GM21717 (cell line): ENCODE measurements at regions not wholly inside any gene's neighbourhood (a gene's known extent, or its start where the extent isn't known, plus 50 kb on each side); places are given as distances from the start of the nearest gene placed in this dataset.
"Not testable (repeated sequence)": the region's sequence is repeated elsewhere in the genome, so short reads cannot be mapped to it uniquely, and the experiment has no call there.

Source experiments
- ATAC-seq: cut with Tn5 transposase; IDR thresholded peaks from one replicate; pipeline ENCODE4 v1.9.1; 2021; ENCODE audit warnings: mild to moderate bottlenecking, moderate library complexity; ENCODE audit not compliant: unreplicated experiment

DNA sequence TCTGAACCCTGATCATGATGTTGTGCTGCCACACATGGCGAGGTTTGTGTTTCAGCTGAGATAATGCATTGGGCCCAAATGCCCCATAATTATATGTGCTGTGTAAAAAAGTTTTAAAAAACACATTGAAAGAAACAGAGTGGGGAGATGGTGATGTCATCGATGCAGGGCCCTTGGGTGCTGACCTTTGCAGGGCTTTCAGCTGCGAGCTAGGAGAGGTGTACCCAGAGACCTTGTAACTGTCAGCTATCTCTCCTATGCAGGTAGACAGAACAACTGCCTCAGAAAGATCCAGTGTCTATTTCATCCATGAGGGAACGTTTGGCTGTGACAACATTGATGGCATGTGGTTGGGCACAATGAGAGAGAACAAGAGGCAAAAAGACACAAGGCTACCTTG, 286.9 kb upstream of the CELF4 start:
- no peak for ATAC-seq

DNA sequence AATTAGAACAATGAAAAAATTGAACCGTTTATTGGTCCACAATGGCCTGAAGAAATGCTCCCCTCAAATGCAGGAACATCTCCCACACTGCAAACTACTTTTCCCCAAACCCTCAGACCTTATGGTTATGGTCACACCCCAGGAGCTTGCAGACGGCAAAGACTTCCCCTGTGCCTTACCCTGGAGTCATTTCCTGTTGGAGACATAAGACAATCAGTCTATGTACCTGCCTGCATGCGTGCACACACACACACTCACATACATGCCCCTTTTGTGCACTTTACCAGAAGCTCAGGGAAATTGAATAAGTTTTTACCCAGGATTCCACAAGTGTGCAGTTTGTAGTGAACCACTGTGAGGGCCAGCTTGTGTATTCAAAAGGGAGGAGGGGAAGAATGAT, 281.9 kb upstream of the CELF4 start:
- no peak for ATAC-seq

DNA sequence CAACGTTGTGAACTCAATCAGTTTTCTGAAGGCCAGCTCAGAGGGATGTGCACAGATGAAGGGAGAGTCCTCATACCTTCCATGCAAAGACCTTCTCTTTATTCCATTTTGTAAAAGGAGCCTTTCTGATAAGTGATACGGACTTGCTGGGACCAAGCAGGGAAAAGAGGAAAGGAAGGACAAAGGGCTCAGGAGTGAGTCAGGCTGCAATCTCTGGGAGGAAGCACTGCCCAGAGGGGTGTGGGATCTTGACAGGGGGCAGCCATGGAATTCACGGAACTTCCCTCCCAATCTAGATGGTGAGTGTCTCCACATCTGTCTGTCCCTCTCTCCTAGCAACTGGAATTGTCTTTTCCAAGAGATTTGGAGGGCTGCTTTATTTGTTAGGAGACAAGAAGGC, 281.4 kb upstream of the CELF4 start:
- no peak for ATAC-seq

DNA sequence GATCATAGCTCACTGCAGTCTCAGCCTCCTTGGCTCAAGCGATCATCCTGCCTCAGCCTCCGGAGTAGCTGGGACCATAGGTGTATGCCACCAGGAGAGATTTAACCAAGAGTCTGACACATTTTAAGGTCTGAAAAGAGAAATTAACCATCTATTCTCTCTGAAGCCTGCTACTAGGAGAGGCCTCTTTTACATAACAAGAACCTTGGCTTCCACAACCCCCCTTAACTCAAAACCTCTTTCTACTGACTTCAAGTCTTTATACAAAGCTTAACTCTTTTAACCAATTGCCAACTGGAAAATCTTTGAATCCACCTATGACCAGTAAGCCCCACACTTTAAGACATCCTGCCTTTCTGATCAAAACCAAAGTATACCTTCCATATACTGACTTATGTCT, 279.9 kb upstream of the CELF4 start:
- ATAC-seq, result no peak

DNA sequence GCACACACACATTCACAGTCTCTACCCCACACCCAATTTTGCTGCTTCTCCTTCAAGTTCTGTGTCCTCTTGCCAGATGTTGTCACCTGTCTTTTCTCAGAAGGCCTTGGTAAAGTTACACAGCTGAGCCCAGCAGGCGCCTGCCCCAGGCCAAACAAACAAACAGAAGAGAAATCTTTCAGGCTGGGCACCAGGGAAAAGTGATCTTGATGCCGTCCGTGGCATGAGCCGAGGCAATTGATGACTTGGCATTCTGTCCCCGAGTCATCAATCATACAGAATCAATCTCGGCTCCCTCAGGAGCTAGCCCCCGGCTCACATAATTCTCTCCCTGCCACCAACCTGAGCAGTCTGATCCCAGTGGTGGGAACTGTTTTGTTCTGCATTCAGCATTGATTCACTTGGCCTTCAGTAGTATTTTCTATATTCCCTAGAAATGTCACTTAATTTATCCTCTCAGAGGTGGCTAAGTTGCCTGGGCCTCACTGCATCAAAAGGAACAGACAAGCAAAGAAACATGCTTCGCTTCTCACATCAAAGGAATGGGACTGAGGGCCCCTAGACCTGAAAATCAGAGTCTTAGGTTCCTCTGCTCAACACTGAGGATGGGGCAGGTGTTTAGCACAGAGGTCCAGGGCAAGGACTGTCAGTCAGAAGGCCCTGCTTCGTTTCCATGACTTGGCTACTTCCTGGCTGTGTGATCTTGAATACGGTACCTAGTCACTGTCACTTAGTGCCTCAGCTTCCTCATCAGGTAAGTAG, 278.8 kb upstream of the CELF4 start:
- ATAC-seq, result no peak

DNA sequence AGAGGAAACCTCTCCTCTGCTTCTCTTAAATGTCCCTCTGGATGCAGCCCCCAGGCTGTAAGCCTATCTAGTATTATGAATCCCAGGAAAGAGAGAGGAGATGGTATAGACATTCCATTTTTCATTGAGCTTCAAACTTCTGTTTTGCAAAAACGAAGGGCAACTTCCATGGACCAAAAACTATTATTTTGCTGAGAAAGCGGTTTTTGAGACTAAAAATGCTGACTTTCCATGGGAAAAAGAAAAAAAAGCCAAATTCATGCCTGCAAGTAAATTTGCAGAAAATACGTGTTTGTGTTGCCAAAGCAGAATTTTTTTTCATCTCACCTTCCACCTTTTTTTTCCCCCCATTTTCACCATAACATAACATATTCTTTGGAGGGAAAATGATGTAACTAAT, 272.5 kb upstream of the CELF4 start:
- ATAC-seq, result no peak

DNA sequence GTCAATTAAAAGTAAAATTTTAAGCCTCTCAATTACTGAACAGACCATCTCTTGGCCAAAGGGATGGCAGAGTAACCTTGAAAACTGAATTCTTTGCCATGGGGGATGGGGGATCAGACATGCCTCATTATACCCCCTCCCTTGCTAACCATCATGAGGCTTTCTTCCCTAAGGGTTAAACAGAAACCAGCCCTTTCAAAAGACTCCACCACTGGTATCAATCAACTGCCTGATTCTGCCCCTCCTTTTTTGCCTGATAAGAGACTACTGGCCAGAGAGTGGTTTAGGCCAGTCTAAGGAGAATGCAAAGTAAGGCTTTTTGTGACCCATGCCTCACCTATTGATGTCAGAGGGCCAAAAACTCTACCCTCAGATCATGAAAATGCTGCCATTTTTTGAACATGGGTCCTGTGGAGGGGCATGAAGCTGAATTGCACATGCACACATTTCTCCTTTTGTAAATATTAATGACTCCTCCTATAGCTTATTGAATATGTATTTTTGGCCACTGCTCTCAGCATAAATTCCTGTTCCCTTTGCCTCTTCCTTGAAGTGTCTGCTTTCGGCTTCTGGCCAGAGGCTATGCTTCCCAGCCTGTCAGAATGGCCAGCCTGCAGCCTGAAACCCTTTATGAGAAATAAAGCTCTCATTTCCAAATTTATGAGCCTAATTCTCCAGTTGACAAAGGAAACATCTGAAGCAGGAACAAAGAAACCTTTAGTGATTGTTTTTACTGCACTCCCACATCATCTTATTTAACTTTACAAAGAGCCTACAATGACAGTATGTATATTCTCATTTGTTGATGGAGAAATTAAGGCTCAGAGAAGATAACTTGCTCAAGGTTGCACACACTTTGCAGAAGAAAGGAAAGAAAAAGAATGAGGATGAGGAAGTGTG, 270.7 kb upstream of the CELF4 start:
- ATAC-seq, result no peak

DNA sequence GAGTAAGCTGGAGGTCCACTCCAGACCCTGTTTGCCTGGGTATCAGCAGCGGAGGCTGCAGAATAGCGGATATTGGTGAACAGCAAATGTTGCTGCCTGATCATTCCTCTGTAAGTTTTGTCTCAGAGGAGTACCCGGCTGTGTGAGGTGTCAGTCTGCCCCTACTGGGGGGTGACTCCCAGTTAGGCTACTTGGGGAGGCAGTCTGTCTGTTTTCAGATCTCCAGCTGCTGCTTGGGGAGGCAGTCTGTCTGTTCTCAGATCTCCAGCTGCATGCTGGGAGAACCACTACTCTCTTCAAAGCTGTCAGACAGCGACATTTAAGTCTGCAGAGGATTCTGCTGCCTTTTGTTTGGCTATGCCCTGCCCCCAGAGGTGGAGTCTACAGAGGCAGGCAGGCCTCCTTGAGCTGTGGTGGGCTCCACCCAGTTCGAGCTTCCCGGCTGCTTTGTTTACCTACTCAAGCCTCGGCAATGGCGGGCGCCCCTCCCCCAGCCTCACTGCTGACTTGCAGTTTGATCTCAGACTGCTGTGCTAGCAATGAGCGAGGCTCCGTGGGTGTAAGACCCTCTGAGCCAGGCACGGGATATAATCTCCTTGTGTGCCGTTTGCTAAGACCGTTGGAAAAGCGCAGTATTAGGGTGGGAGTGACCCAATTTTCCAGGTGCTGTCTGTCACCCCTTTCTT, 266.6 kb upstream of the CELF4 start:
- ATAC-seq, result not testable (repeated sequence)

DNA sequence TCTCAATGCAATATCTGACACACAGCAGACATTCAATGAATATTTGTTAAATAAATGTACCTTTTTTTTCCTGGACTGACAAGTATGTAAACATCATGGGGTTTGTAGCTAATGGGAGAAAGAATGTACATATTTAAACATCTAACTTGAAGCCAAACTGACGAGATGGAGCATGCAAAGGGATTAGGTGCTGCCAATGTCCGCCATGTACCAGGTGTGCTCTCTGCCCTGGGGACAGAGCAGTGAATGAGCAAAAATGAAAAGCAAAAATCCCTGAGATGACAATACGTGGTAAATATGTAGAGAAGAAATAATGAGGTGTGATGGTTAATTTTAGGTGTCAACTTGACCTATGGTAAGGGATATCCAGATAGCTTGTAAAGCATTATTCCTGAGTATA, 247.4 kb upstream of the CELF4 start:
- ATAC-seq, result no peak

DNA sequence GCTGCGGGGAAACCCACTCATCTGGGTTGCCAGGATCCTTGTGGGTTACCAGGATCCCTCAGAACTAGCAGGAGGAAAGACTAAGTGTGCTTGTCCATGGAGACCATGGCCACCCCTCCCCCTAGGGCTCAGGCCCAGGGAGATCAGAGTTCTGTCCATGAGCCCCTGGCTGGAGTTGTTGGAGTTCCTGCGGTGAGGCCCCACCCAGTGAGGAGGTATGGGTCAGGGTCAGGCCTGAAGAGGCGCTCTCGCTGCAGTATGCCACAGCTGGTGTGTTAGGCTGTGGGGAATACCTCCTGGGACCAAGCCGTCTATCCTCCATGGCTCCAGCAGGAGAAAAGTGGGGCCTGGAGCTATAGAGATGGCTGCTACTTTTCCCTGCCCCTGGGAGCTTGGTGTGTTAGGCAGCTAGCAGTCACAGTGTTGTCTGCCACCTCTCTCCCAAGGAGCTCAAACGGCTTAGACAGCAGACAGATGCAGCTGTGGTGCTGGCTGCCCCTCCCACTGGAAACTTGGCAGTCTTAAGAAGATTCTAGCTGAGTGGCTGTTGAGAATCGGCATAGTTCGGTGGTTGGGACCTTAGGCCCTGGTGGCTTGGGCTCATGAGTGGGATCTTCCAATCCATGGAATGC, 240.3 kb upstream of the CELF4 start:
- no peak for ATAC-seq

DNA sequence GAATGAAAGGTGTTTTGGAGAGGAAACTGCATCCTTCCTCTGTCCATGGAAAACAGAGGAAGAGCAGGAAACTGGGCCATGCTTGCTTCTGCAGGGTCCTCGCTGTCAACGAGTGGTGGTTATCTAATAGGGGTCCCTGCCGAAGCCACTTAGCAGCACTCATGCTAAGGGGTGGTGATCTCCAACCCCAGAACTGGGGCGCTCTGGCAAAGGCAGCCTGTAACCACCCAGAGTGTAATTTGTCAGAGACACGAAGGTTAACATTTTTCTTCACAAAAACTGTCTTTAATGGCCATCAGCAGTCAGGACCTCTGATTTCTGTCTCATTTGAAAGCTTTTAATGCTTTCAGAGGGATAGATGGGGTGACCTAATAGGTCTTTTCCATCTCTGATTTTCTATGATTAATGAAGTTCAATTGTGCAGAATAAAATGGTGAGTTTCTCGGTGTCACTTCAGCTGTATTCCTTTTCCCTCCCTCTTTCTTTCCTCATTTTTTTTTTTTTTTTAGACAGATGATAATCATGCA, 231.3 kb upstream of the CELF4 start:
- ATAC-seq, result no peak

DNA sequence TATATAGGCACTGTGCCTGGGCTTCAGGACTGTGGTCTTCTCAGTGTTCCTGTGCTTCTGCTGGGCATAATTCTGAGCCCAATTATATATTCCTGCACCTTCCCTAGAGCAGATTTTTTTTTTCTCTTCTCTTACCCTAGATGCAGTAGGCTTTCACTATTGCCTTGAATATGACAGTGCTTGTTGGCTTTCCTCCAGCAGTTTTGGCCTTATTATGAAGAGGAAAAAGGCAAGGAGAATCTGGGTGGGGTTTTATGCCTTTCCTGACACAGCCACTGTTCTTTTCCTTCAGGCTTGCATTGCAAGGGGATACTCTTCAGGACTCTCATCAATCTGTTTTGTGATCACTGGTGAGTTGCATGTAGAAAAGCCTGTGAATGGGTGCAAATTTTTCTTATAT, 221.9 kb upstream of the CELF4 start:
- no peak for ATAC-seq

DNA sequence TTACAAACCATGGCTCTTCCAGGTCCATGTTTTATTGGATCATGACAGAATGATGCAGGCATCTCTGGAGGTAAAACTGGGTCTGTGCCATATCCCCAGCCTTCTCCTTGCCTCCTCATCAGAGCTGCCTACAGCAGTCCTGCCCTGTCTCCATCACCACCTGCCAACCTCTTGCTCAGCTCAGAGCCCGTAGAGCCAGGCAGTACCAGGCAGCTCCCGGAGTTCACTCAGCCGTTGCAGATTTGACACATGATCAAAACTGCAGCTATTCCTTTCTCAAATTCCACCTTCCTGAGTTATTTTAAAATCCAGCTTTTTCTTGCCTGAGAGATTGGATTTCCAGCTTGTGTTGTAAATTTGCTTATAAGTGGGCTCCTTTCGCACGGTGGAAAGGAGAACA, 218.2 kb upstream of the CELF4 start:
- no peak for ATAC-seq

DNA sequence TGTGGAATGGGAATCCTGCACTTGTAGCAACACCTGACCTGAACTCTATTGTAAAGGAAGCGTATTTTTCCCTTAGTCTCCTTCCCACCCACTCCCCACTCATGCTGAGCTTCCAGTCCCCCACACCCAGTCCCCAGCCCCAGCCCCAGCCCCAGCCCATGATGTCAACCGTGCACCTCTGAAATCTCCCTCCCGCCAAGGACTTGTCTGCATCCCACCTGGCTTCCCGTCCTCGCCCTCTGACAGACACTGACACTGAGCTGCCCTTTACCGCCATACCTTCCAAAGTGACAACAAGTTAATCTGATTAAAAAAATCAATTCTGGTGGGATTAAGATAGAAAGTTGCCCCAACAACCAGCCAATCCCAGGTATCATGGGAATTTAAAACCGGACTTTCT, 213.6 kb upstream of the CELF4 start:
- ATAC-seq, result no peak

DNA sequence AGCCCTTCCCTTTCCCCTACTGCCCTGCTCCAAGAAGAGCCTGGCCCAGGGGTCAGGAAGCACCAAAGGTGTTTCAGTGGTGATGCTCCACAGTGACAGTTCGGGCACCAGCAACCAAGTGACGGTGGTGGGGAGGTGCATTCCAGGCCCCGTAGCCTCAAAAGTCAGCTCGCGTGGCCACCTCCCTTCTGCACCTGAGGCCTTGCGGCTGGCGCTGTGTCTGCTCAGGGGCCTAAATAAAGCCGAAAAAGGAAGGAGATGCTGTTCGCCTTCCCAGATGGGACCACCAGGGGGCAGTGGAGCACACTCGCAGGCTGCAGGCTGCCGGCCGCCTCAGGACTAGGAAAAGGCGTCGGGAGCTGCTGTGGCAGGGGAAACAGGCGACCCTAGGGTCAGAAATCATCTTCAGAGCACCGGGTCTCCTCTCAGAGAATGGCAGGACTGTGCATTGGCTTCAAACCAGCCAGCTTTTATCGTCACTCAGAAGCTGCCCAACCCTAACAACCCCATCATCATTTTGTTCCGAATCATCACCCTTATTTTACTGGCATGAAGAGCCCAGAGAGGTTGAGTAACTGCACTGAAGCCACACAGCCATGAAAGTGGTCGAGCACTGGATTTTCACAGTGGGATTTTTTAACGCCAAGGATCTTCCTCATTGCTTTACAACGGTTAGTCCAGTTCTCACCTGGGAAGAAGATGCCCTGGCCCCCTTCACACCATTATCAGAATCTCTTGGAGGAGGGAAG, 213.0 kb upstream of the CELF4 start:
- peak; percentile 81 for ATAC-seq

DNA sequence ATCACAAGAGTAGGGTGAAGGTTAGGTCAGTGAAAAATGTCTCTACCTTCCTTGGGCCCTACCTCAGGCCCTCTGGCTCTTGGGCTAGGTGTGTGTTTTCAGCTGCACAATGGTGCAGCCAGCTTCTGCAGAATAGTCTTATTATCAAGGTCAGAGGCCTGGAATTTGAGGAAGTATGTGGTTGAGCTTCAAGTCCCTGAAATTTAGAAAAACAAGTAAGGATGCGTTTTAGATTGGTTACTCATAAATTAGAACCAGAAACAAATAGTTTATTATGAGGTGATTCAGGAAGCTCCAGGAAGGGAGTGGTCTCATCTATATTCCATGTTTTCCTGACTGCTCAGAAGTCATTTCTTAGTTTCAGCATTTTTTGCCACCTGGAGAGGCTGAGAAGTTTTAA, 204.2 kb upstream of the CELF4 start:
- ATAC-seq, result no peak

DNA sequence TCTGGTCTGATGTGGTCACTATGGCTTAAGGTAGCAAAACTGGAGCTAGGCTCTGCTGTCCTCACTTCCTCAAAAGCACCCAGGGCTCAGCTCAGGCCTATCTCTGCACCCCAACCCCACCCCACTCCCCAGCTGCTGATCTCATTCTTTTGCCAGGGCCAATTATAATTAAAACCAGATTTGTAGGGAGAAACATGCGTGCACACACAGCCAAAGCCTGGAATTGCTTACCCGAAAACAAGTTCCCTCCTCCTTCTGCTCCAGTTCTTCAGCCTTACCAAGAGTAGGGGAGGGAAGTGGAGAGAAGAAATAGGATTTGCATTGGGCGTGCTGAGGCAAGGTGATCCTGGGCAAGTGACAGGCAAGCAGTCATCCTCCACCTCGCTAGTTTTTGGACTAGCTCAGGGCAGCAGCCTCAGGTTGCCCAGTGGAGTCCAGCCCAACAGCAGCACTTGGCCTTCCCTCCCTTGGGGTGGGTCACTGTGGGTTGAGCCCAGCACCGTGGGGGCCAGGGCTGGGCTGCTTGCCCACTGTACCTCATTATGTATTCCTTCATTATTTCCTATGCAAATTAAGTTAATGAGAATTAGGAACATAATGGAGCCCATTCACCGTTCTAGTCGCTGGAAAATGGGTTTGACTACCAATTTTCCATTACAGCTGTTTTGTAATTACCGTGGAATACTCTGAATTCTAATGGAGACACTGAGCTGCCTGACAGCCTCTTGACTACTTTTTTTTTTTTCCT, 199.1 kb upstream of the CELF4 start:
- ATAC-seq, result no peak

DNA sequence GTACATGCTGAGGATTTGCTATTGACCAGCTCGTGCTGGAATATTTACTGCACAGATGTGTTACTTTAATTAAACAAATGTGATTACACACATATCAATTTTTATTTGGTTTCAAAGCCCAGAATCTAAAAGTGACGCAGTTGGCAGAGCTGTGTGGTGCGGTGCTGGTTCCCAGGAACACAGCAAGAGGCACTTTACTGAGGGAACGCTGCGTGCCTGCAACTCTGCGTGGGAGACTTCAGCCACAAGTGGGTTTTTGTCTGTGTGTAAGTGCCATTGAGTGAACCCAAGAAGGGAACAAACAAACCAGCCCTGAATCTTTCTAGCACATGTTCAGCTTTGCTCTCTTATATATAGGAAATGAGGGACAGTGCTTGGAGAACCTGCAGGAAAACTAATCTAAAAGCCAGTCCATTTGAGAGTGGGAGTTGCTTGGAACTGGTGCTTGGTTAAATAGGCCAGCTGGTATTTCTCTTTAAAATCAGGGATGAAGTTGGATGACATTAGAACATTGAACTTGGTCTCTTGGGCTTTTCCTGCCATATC, 196.6 kb upstream of the CELF4 start:
- no peak for ATAC-seq

DNA sequence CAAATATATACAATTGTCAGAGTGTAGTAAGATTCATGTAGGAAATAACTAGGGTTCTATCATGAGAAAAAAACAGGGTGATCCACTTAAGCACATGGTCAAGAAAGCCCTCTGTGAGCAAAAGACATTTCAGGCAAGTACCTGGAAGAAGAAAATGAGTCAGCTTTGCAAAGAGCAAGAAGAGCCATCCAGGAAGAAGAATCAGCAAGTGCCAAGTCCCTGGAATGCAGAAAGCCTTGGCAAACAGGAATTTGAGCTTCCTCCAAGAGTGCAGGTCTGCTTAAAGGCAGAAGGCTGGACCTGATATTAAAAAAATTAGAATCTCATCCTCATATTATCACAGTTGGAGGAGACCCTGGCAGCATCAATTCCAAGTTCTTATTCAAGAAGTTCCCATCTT, 188.5 kb upstream of the CELF4 start:
- no peak for ATAC-seq
